GM19397 (cell line): ENCODE measurements at regions not wholly inside any gene's neighbourhood (a gene's known extent, or its start where the extent isn't known, plus 50 kb on each side); places are given as distances from the start of the nearest gene placed in this dataset.

Source experiments
- ATAC-seq: cut with Tn5 transposase; IDR thresholded peaks from one replicate; pipeline ENCODE4 v1.9.1; 2021; ENCODE audit warnings: mild to moderate bottlenecking, moderate library complexity; ENCODE audit not compliant: unreplicated experiment

GRCh38 chr4:181225616-181226261 lies 1017.5 kb upstream of the TENM3 start:
- ATAC-seq = no peak

- ATAC-seq = no peak
Observed at GRCh38 chr4:181234951-181235680, 1008.1 kb upstream of the TENM3 start.

- no peak for ATAC-seq
Observed at GRCh38 chr4:181245326-181245725, 997.9 kb upstream of the TENM3 start.

- no peak for ATAC-seq
Observed at GRCh38 chr4:181249031-181249430, 994.2 kb upstream of the TENM3 start.

- no peak for ATAC-seq
Observed at GRCh38 chr4:181254771-181255170, 988.4 kb upstream of the TENM3 start.

GRCh38 chr4:181258569-181258968 lies 984.6 kb upstream of the TENM3 start:
- ATAC-seq = no peak

GRCh38 chr4:181259081-181259709 lies 984.0 kb upstream of the TENM3 start:
- no peak for ATAC-seq

- no peak for ATAC-seq
Observed at GRCh38 chr4:181261279-181261678, 981.9 kb upstream of the TENM3 start.

GRCh38 chr4:181264893-181265292 lies 978.3 kb upstream of the TENM3 start:
- no peak for ATAC-seq

- ATAC-seq = no peak
Observed at GRCh38 chr4:181265370-181265769, 977.8 kb upstream of the TENM3 start.

GRCh38 chr4:181271116-181271640 lies 972.0 kb upstream of the TENM3 start:
- no peak for ATAC-seq

GRCh38 chr4:181272422-181272821 lies 970.8 kb upstream of the TENM3 start:
- no peak for ATAC-seq

- no peak for ATAC-seq
Observed at GRCh38 chr4:181278941-181279340, 964.3 kb upstream of the TENM3 start.

GRCh38 chr4:181281451-181281850 lies 961.8 kb upstream of the TENM3 start:
- no peak for ATAC-seq

GRCh38 chr4:181289198-181289597 lies 954.0 kb upstream of the TENM3 start:
- ATAC-seq = no peak

- ATAC-seq = no peak
Observed at GRCh38 chr4:181291615-181292014, 951.6 kb upstream of the TENM3 start.

- no peak for ATAC-seq
Observed at GRCh38 chr4:181293014-181293413, 950.2 kb upstream of the TENM3 start.

GRCh38 chr4:181293541-181293940 lies 949.7 kb upstream of the TENM3 start:
- no peak for ATAC-seq

- no peak for ATAC-seq
Observed at GRCh38 chr4:181294421-181294820, 948.8 kb upstream of the TENM3 start.

- ATAC-seq = peak; percentile 64
Observed at GRCh38 chr4:181301735-181302710, 941.2 kb upstream of the TENM3 start.

GRCh38 chr4:181307824-181308223 lies 935.4 kb upstream of the TENM3 start:
- ATAC-seq = no peak
